SHP77 treated with DMSO at 0.1 percent for 48 hours (cell line): ENCODE measurements at regions not wholly inside any gene's neighbourhood (a gene's known extent, or its start where the extent isn't known, plus 50 kb on each side); places are given as distances from the start of the nearest gene placed in this dataset.

ENCODE experiments used
- DNase-seq: peaks from one replicate; lab custom pipeline; 2025; lab: John Stamatoyannopoulos, UW

- no peak for DNase-seq
Observed at GRCh38 chr1:219273088-219273686, 99.5 kb downstream of the LYPLAL1 start.

DNA sequence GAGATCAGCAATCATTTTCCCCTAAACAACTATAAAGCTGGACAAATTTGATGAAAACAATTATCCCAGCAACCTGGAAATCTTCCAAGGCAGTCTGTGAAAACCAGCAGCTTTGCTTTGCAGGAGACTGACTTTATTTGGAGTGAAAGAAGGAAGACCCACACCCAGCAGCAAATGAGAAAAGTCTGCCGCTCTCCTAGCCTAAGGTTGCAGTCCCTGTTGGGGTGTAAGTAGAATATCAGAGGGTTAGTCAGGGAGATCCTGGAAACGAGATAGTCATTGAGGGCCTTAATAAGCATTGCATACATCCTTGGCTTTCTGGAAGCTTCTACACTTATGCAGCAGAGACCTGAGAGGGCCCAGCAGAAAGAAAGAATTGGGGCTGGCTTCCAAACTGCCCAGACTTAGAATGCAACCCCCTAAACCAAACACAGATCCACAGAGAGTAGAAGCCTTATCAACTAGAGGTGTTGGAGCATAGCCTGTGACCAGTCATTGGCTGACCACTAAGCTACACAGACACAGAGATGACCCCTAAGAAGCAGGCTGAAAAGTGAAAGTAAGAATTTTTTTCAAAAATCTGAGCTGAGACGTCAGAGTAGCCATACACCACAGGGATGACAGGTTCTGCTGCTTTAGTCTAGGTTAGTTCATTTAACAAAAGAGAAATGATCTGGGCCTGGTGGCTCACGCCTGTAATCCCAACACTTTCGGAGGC, 98.3 kb downstream of the LYPLAL1 start:
- no peak for DNase-seq

DNA sequence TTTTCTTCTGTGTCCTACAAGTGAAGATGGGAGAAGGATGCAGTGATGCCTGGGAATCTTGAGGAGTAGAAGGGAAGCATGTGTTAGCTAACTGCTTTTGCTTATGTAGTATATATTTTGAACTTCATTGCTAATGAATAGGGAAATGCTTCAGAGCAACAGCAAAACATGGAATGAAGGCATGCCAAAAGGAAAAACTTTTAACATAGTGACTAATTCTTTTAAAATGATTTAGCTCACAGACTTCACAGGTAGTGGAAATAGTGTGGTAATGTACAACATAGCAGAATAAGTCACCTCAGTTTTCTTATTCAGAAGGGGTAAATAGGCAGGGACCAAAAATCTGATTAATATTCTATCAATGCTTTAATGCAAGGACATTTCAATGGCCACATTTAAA, 95.5 kb downstream of the LYPLAL1 start:
- no peak for DNase-seq

GRCh38 chr1:219266524-219266923, 92.8 kb downstream of the LYPLAL1 start:
- no peak for DNase-seq

DNA sequence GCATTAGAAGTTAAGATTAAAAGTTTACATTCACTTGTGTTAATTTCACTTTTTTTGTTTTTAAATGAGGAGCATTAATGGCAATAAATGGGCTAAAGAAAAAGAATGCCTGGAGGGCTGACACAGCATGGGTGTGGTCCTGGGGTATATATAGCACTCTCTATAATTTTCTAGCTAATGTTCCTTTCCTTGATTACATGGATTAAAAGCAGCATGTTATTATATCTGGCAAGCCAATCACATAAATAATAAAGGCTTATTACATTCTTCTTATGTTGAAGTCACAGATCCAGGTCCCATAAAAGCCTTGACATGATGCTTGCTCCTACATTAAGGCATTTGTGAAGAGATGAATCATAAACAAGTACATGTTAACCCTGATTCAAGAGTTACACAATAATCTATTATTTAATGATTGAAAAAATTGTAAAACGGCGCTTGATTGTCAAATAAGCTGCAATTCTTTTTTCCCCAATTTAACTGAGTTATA, 91.4 kb downstream of the LYPLAL1 start:
- no peak for DNase-seq

DNA sequence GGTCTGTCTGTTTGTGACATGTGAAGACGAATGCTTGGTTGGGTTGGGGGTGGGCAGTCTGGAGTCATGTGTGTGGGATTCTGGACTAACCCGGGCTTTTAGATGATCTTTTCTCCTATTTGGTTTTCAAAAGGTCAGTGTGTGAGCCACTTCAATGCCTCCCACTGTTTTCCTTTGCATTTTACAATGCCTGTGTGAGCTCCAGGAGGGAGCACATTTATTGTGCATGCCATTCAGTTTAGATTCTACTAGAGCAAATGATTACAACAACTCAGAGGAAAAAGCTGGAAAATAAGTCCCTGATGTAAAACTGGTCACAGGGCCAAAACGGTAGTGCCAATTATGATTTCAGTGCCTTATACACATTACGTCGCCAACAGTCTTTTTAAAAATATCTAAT, 90.9 kb downstream of the LYPLAL1 start:
- DNase-seq, result no peak
